SK-N-MC (cell line): ENCODE measurements at regions not wholly inside any gene's neighbourhood (a gene's known extent, or its start where the extent isn't known, plus 50 kb on each side); places are given as distances from the start of the nearest gene placed in this dataset.

ENCODE experiments used
- EZH2 ChIP-seq: fragments of 200-600 bp; sonication (generic); IDR thresholded peaks from one replicate; pipeline ENCODE4 v1.6.1; 2017; ENCODE audit warnings: antibody characterized with exemption
- FOXP2 ChIP-seq: optimal IDR thresholded peaks from 2 replicates; pipeline ENCODE3; 2011; ENCODE audit warnings: mild to moderate bottlenecking, moderate library complexity; ENCODE audit not compliant: insufficient read depth; ENCODE audit errors: extremely low read length, control extremely low read depth
- POLR2AphosphoS5 ChIP-seq: IDR thresholded peaks from 2 replicates; pipeline ENCODE4 v1.6.1; 2012; ENCODE audit warnings: mild to moderate bottlenecking, low read depth, low read length, borderline replicate concordance

DNA sequence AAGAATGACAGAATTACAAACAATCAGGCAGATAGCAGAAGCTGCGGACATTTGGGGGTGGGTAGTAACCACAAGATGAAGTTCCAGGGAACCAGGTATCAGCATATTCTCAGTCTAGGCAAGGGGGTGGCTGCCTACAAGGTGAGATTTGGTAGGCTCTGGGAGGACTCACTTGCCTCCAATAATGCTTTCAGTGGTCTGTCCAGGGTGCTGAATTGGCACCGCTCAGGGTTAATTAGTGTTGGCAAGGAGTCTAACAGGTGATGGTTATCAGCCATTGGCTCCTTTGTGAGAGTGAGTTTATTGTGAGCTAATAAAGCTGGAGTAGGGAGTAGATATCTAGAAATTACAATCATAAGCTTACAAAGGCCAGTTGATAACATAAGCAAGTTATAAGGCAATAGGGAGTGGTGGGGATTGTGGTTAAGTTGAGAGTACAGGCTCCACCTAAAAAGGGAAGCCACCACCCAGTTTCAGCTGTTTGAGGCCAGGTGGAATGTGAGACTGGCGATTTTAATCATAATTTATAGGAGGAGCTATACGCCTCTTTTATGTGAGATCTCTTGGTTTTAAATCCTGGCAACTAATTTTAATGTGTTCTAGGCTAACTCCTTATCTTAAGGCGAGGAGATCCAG is 320.5 kb downstream of the MIAT start:
- no peak for TF ChIP-seq FOXP2
- TF ChIP-seq POLR2AphosphoS5 = no peak
- no peak for TF ChIP-seq EZH2
